DMS79 (cell line): ENCODE measurements at regions not wholly inside any gene's neighbourhood (a gene's known extent, or its start where the extent isn't known, plus 50 kb on each side); places are given as distances from the start of the nearest gene placed in this dataset.

ENCODE experiments used
- DNase-seq: peaks from one replicate; lab custom pipeline; 2025; lab: John Stamatoyannopoulos, UW

GRCh38 chr7:108697254-108697653 is 127.6 kb downstream of the DNAJB9 start:
- no peak for DNase-seq

GRCh38 chr7:108711611-108712010 is 141.9 kb downstream of the DNAJB9 start:
- DNase-seq = no peak

- DNase-seq = no peak
These were observed 147.1 kb downstream of the DNAJB9 start for GRCh38 chr7:108716783-108717182.

- no peak for DNase-seq
These were observed 148.1 kb downstream of the DNAJB9 start for GRCh38 chr7:108717781-108718180.

GRCh38 chr7:108719631-108720030 is 150.0 kb downstream of the DNAJB9 start:
- DNase-seq = no peak

- DNase-seq = no peak
These were observed 152.9 kb downstream of the DNAJB9 start for GRCh38 chr7:108722561-108722960.

GRCh38 chr7:108723381-108723814 is 153.7 kb downstream of the DNAJB9 start:
- DNase-seq = no peak

- no peak for DNase-seq
These were observed 154.8 kb downstream of the DNAJB9 start for GRCh38 chr7:108724251-108725100.

- no peak for DNase-seq
These were observed 166.1 kb downstream of the DNAJB9 start for GRCh38 chr7:108735814-108736213.

GRCh38 chr7:108736221-108736891 is 166.7 kb downstream of the DNAJB9 start:
- DNase-seq = peak; percentile 46

- no peak for DNase-seq
These were observed 201.5 kb downstream of the DNAJB9 start for GRCh38 chr7:108770981-108771745.

- no peak for DNase-seq
These were observed 202.2 kb downstream of the DNAJB9 start for GRCh38 chr7:108771853-108772252.

- DNase-seq = no peak
These were observed 208.3 kb downstream of the DNAJB9 start for GRCh38 chr7:108777966-108778365.

GRCh38 chr7:108789451-108789850 is 219.8 kb downstream of the DNAJB9 start:
- no peak for DNase-seq

- no peak for DNase-seq
These were observed 224.8 kb downstream of the DNAJB9 start for GRCh38 chr7:108794466-108794865.

- no peak for DNase-seq
These were observed 233.0 kb downstream of the DNAJB9 start for GRCh38 chr7:108802650-108803049.

GRCh38 chr7:108805808-108806397 is 236.2 kb downstream of the DNAJB9 start:
- no peak for DNase-seq

- DNase-seq = no peak
These were observed 239.0 kb downstream of the DNAJB9 start for GRCh38 chr7:108808549-108809266.

GRCh38 chr7:108809356-108809755 is 239.7 kb downstream of the DNAJB9 start:
- no peak for DNase-seq

GRCh38 chr7:108810756-108811385 is 241.2 kb downstream of the DNAJB9 start:
- no peak for DNase-seq
